Panc1 (cell line): ENCODE measurements at regions not wholly inside any gene's neighbourhood (a gene's known extent, or its start where the extent isn't known, plus 50 kb on each side); places are given as distances from the start of the nearest gene placed in this dataset.

Experiments used
- ATAC-seq: fragments of 200-7000 bp; cut with Tn5 transposase; 2 replicates; pipeline ENCODE4 v1.9.1; 2020; ENCODE audit warnings: mild to moderate bottlenecking, moderate library complexity
- BruUV-seq: library from RNA; stranded (reverse); fragments of 400-500 nt; replicated peaks from 2 replicates; lab custom pipeline; 2021; lab: Mats Ljungman, UMichigan
- CTCF ChIA-PET: fragments of 300-600 bp; sonication (Branson Sonifier 250); formaldehyde crosslinking; loops from one replicate; lab custom pipeline; 2022; ENCODE audit warnings: antibody characterized with exemption; lab: Charles Lee
- POLR2A ChIA-PET: fragments of 300-600 bp; sonication (Branson Sonifier 250); formaldehyde crosslinking; loops from one replicate; lab custom pipeline; 2022; ENCODE audit warnings: antibody characterized with exemption; lab: Charles Lee
- DNase-seq: peaks from one replicate; pipeline ENCODE4 v3.0.0-alpha.2; 2010; ENCODE audit warnings: low read depth, low spot score
- H3K27ac ChIP-seq: 2 replicates; pipeline ENCODE4 v1.5.1; 2011; ENCODE audit warnings: mild to moderate bottlenecking, low read length, inconsistent platforms
- H3K27me3 ChIP-seq: fragments of 200-500 bp; sonication (Bioruptor generic); 2 replicates; pipeline ENCODE4 v1.6.0; 2014; ENCODE audit warnings: low read length, inconsistent platforms; ENCODE audit not compliant: control insufficient read depth, insufficient read depth
- H3K36me3 ChIP-seq: fragments of 200-500 bp; sonication (Bioruptor generic); 2 replicates; pipeline ENCODE4 v1.5.1; 2014; ENCODE audit warnings: inconsistent platforms, mild to moderate bottlenecking, low read length, moderate library complexity; ENCODE audit not compliant: control insufficient read depth, insufficient read depth
- H3K4me1 ChIP-seq: 2 replicates; pipeline ENCODE4 v1.5.1; 2011; ENCODE audit warnings: inconsistent platforms, mild to moderate bottlenecking, low read length, moderate library complexity; ENCODE audit not compliant: control insufficient read depth, insufficient read depth
- H3K4me3 ChIP-seq, 2 experiments: 2 replicates each; pipeline ENCODE4 v1.5.1; 2011 to 2012; ENCODE audit warnings: low read depth in 2 of 2, low read length in 2 of 2, mild to moderate bottlenecking in 2 of 2, inconsistent platforms in 1 of 2, moderate library complexity in 1 of 2
- H3K9me3 ChIP-seq: fragments of 200-500 bp; sonication (Bioruptor generic); 2 replicates; pipeline ENCODE4 v1.5.1; 2014; ENCODE audit warnings: low read depth, mild to moderate bottlenecking, inconsistent platforms, low read length, moderate library complexity; ENCODE audit not compliant: control insufficient read depth, insufficient read depth
- POLR2AphosphoS5 ChIP-seq: IDR thresholded peaks from 2 replicates; pipeline ENCODE4 v1.6.1; 2012; ENCODE audit warnings: mild to moderate bottlenecking, low read depth, low read length, moderate library complexity
- SIN3A ChIP-seq: IDR thresholded peaks from 2 replicates; pipeline ENCODE4 v1.6.1; 2012; ENCODE audit warnings: low read depth, mild to moderate bottlenecking, low read length, moderate library complexity, borderline replicate concordance; ENCODE audit not compliant: insufficient read depth
- TCF7L2 ChIP-seq: IDR thresholded peaks from 2 replicates; pipeline ENCODE4 v1.6.1; 2011; ENCODE audit warnings: mild to moderate bottlenecking, low read depth, low read length, inconsistent platforms
- in situ Hi-C: cut with HindIII; loops from 2 replicates; pipeline ENCODE4 v1.10.0; 2016; ENCODE audit warnings: low sequenced_read_pairs, low pct_unique_long_range_greater_than_20kb
- intact Hi-C: fragments of 100-400 bp; cut with micrococcal nuclease; formaldehyde crosslinking; loops from one replicate; pipeline ENCODE4 v1.10.0; 2022; ENCODE audit not compliant: unreplicated experiment
- TF ChIP-seq, protein P1 (sequence below), 2 experiments: IDR thresholded peaks; 2 replicates each; pipeline ENCODE4 v1.6.1; 2011 to 2012; ENCODE audit warnings: low read depth in 2 of 2, control low read depth in 1 of 2, low read length in 1 of 2, mild to moderate bottlenecking in 1 of 2, moderate library complexity in 1 of 2; ENCODE audit not compliant: insufficient read depth in 1 of 2
- TF ChIP-seq, protein P2 (sequence below): fragments of 450-650 bp; IDR thresholded peaks from 2 replicates; pipeline ENCODE4 v1.5.1; 2017; ENCODE audit warnings: mild to moderate bottlenecking

DNA sequence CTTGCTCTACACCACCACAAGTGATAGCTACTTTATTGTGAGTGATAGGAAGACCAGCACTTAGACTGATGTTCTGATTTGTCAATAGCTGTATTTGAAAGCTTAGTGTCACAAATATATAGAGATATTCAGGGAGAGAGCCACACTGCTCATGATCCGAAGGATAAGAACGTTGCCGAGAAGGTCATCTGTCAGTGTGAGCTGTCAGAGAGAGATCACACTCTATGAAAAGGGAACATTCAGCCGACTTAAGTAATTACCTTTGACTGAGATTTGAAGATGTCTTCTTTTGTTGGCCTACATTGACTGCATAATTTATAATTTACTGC lies 322.6 kb downstream of the TFEC start:
- no peak for TF ChIP-seq TCF7L2
- TF ChIP-seq, protein P1, sequence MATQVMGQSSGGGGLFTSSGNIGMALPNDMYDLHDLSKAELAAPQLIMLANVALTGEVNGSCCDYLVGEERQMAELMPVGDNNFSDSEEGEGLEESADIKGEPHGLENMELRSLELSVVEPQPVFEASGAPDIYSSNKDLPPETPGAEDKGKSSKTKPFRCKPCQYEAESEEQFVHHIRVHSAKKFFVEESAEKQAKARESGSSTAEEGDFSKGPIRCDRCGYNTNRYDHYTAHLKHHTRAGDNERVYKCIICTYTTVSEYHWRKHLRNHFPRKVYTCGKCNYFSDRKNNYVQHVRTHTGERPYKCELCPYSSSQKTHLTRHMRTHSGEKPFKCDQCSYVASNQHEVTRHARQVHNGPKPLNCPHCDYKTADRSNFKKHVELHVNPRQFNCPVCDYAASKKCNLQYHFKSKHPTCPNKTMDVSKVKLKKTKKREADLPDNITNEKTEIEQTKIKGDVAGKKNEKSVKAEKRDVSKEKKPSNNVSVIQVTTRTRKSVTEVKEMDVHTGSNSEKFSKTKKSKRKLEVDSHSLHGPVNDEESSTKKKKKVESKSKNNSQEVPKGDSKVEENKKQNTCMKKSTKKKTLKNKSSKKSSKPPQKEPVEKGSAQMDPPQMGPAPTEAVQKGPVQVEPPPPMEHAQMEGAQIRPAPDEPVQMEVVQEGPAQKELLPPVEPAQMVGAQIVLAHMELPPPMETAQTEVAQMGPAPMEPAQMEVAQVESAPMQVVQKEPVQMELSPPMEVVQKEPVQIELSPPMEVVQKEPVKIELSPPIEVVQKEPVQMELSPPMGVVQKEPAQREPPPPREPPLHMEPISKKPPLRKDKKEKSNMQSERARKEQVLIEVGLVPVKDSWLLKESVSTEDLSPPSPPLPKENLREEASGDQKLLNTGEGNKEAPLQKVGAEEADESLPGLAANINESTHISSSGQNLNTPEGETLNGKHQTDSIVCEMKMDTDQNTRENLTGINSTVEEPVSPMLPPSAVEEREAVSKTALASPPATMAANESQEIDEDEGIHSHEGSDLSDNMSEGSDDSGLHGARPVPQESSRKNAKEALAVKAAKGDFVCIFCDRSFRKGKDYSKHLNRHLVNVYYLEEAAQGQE (IDR thresholded peaks at IDR 0.05; ENCODE audit: insufficient read depth in 1 of 2, low read depth in 2 of 2, low read length in 1 of 2), result no peak
- no peak for TF ChIP-seq SIN3A
- TF ChIP-seq, protein P2, sequence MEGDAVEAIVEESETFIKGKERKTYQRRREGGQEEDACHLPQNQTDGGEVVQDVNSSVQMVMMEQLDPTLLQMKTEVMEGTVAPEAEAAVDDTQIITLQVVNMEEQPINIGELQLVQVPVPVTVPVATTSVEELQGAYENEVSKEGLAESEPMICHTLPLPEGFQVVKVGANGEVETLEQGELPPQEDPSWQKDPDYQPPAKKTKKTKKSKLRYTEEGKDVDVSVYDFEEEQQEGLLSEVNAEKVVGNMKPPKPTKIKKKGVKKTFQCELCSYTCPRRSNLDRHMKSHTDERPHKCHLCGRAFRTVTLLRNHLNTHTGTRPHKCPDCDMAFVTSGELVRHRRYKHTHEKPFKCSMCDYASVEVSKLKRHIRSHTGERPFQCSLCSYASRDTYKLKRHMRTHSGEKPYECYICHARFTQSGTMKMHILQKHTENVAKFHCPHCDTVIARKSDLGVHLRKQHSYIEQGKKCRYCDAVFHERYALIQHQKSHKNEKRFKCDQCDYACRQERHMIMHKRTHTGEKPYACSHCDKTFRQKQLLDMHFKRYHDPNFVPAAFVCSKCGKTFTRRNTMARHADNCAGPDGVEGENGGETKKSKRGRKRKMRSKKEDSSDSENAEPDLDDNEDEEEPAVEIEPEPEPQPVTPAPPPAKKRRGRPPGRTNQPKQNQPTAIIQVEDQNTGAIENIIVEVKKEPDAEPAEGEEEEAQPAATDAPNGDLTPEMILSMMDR, result no peak
- no peak for TF ChIP-seq POLR2AphosphoS5
- no peak overlapping the region for H3K4me3 ChIP-seq
- in situ Hi-C loops (no loop called here), intact Hi-C loops (no loop called here)
- no TSS peak for BruUV-seq
- H3K27me3 ChIP-seq, result no peaks in the 10 kb centered on the region
- H3K36me3 ChIP-seq, result no peaks in the 10 kb centered on the region; the same call in 1 of the 2 replicates
- POLR2A ChIA-PET, result no interaction called here
- H3K4me1 ChIP-seq, result no peaks in the 10 kb centered on the region
- CTCF ChIA-PET, result no interaction called here
- no peak for DNase-seq
- no peak overlapping the region for H3K27ac ChIP-seq
- no peak for ATAC-seq
- H3K9me3 ChIP-seq, result no peaks in the 10 kb centered on the region

DNA sequence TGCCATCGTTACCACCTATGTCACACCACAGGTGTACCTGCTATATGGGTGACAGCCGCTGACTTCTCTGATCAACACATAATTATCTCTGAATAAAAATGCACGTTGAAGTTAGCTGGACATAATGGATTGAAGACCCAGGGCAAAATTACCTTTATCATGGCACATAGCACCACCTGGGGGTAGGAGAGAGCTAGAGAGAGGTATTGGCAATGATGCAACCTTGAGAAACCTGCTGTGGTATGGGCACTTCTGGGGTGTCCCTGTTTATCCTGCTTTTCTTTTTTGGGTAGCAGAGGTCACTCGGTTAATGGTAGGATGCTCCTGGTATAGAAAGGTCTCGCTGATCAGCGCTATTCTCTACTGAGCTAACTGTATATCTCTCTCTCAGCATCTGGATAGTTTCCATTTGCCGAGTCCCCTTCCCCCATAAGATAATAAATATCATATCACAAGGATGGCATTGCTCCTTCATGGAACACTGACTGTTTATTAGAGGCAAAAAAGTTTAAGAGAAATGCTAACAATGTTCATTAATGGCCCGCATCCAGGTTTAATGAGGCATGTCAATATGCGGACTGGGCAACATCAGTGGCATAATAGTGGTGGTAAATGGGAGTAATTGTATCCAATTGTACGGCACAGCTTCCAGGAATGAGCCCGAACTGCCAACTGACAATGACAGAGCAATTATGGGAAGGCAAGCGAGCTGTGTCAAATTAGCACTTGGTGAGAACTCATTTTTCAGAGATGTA lies 323.1 kb downstream of the TFEC start:
- no peak for TF ChIP-seq POLR2AphosphoS5
- TF ChIP-seq, protein P2, result peak; percentile 50
- POLR2A ChIA-PET, result no interaction called here

More for the DNA sequence above, 323.1 kb downstream of the TFEC start:
- no peak overlapping the region for H3K4me3 ChIP-seq
- H3K27ac ChIP-seq, result no peak overlapping the region; the same call in 1 of the 2 replicates
- 0 out of 2 replicates have a peak, but pooled peaks have one; percentile 53 for ATAC-seq
- in situ Hi-C loops, result no loop called here
- no peaks in the 10 kb centered on the region for H3K4me1 ChIP-seq
- H3K27me3 ChIP-seq, result no peaks in the 10 kb centered on the region
- H3K9me3 ChIP-seq, result no peaks in the 10 kb centered on the region
- no TSS peak for BruUV-seq
- no peak for DNase-seq
- intact Hi-C loops, result no loop called here
- no peaks in the 10 kb centered on the region; the same call in 1 of the 2 replicates for H3K36me3 ChIP-seq
- CTCF ChIA-PET, result interaction anchor here (0.5 to 0.6 kb wide), 3 partner anchors 268 to 1062 kb away, joined by 3 to 4 read pairs (median 3); no protein-coding TSS in a partner anchor
